AG09319 (cell line): ENCODE measurements at regions not wholly inside any gene's neighbourhood (a gene's known extent, or its start where the extent isn't known, plus 50 kb on each side); places are given as distances from the start of the nearest gene placed in this dataset.

ENCODE experiments used
- DNase-seq: peaks from one replicate; pipeline ENCODE4 v3.0.0-alpha.2; 2010; ENCODE audit warnings: low read depth; ENCODE audit errors: extremely low read depth
- CTCF ChIP-seq: IDR thresholded peaks from 2 replicates; pipeline ENCODE4 v1.5.1; 2011; ENCODE audit warnings: low read depth, mild to moderate bottlenecking, inconsistent platforms, low read length, moderate library complexity

- no peak for DNase-seq
- TF ChIP-seq CTCF: peak; percentile 60
Measured at GRCh38 chr21:36630485-36631206, 68.3 kb upstream of the SIM2 start.

GRCh38 chr21:36636016-36636415 lies 62.9 kb upstream of the SIM2 start:
- DNase-seq: no peak
- TF ChIP-seq CTCF: no peak

- TF ChIP-seq CTCF: no peak
- DNase-seq: no peak
Measured at GRCh38 chr21:36636439-36636838, 62.5 kb upstream of the SIM2 start.

- DNase-seq: no peak
- no peak for TF ChIP-seq CTCF
Measured at GRCh38 chr21:36639769-36640168, 59.1 kb upstream of the SIM2 start.

- no peak for TF ChIP-seq CTCF
- DNase-seq: no peak
Measured at GRCh38 chr21:36640174-36640720, 58.7 kb upstream of the SIM2 start.

- TF ChIP-seq CTCF: no peak
- DNase-seq: no peak
Measured at GRCh38 chr21:36640721-36641244, 58.1 kb upstream of the SIM2 start.

- TF ChIP-seq CTCF: no peak
Measured at GRCh38 chr21:36641346-36641745, 57.6 kb upstream of the SIM2 start.

More at GRCh38 chr21:36641346-36641745, 57.6 kb upstream of the SIM2 start:
- DNase-seq: no peak
